ENCODE measurements at regions not wholly inside any gene's neighbourhood (a gene's known extent, or its start where the extent isn't known, plus 50 kb on each side); places are given as distances from the start of the nearest gene placed in this dataset.

DNA sequence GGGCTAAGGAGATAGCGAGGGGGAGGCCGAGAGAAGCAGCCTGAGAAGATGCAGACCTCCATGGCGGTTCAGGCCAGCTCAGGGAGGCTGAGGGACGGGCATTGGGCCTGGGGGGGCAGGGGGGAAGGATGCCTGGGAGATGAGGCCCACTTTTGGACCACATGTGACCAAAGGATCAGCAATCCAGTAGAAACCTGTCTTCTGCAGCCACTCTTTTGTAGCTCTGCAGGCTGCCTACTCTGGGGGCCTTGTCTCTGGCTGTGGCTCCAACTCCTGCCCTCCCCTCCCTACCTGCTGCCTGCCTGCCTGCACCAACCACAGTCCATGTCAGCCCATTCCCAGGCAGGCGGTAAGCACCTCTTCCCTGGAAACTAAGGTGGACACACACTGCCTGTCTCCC is 106.8 kb upstream of the MLN start:
- TF ChIP-seq POLR2A (IDR thresholded peaks at IDR 0.05) = no peak
- TF ChIP-seq, protein P1, sequence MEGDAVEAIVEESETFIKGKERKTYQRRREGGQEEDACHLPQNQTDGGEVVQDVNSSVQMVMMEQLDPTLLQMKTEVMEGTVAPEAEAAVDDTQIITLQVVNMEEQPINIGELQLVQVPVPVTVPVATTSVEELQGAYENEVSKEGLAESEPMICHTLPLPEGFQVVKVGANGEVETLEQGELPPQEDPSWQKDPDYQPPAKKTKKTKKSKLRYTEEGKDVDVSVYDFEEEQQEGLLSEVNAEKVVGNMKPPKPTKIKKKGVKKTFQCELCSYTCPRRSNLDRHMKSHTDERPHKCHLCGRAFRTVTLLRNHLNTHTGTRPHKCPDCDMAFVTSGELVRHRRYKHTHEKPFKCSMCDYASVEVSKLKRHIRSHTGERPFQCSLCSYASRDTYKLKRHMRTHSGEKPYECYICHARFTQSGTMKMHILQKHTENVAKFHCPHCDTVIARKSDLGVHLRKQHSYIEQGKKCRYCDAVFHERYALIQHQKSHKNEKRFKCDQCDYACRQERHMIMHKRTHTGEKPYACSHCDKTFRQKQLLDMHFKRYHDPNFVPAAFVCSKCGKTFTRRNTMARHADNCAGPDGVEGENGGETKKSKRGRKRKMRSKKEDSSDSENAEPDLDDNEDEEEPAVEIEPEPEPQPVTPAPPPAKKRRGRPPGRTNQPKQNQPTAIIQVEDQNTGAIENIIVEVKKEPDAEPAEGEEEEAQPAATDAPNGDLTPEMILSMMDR (IDR thresholded peaks at IDR 0.05) = no peak
